ENCODE measurements at regions not wholly inside any gene's neighbourhood (a gene's known extent, or its start where the extent isn't known, plus 50 kb on each side); places are given as distances from the start of the nearest gene placed in this dataset.

GRCh38 chr2:156864753-156865152, 392.8 kb upstream of the GALNT5 start:
- TF ChIP-seq CTCF (IDR thresholded peaks at IDR 0.05) (no peak), EZH2 (IDR thresholded peaks at IDR 0.05; ENCODE audit: borderline replicate concordance, insufficient read depth, low read depth, low read length, poor library complexity, severe bottlenecking) (no peak)

All from B cell (primary cell).